ENCODE measurements at regions not wholly inside any gene's neighbourhood (a gene's known extent, or its start where the extent isn't known, plus 50 kb on each side); places are given as distances from the start of the nearest gene placed in this dataset.

DNA sequence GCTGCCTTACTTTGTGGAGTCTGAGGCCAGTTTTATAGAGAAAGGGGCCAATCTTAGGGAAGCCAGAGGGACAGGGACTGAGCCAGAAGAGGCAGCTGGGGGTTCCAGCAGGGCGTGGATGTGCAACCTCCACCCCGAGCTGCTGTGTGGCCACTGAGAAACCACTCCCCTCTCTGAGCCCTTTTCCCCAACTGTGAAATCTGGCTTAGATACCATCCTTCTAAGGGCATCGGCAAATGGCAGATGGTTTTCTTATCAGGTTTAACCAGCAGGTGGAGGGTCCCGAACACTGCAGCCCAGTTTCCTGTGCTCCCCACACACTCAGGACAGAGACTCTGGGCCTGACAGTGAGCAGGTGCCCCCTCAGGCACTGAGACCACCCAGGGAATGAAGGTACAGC is 55.8 kb upstream of the SLC6A6 start:
- DNase-seq (ENCODE audit: extremely low read depth in 1 of 11, low read depth in 9 of 11, low spot score in 4 of 11): no peak

DNA sequence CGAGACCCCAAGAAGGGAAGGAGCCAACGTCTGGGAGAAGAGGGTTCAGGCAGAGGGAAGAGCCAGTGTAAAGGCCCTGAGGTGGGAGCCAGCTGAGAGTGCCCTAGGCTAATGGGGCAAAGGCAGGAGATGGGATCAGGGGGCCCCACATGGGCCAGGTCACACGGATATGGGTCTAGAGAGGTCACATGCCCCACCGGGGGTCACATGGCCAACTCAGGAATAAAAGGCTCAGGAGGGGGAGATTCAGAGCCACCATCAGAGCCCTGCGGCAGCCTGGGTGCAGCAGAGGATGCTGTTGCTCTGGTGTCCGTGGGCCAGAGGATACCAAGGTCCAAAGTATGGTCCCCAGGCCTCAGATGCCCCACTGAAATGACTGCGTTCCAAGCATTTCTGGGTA is 55.3 kb upstream of the SLC6A6 start:
- DNase-seq (ENCODE audit: extremely low read depth in 1 of 11, low read depth in 9 of 11, low spot score in 4 of 11): no peak

DNA sequence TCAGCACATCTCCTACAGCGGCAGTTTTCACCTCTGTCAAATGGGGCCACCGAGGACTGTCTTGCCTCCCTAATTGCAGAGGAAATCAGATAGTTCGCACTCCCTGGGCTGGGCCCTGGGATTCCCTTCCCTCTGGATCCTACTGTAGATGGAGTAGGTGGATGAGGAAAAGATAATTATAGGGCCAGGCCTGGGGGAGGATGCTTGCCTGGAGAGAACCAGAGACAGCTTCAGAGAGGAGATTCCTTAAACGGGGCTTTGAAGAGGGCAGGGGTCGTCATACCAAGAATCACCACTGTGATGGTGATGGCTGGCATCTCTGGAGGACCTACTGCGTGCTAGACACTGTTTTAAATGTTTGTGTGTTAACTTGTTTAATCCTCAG is 50.8 kb upstream of the SLC6A6 start:
- DNase-seq (ENCODE audit: extremely low read depth in 1 of 11, low read depth in 9 of 11, low spot score in 4 of 11): no peak

DNA sequence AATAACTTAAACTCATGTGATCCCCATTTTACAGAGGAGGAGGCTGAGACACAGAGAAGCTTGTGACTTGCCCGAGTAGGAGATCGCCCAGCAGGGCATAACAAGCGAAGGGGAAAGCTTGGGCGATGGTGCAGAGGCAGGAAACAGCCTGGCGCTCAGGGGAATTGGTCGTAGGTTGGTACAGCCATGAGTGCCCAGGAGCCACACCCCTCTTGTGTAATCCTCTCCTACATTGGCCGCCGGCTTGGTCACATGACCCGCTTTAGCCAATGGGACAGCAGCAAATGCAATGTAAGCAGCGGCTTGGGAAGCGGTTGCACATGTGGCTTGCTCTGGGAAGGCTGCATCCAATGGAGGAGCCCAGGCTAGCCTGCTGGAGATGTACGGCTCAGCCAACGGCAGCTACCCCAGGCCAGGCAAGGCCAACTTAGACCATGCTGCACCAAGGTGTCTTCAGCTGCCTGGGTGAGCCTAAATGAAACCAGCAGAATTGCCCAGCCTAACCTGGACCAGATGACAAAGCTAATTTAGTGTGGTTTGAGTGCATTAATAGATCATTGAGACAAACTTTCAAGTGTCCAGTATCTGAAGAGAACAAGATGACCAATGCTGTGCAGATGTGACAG is 50.3 kb upstream of the SLC6A6 start:
- no peak for DNase-seq (ENCODE audit: extremely low read depth in 1 of 11, low read depth in 9 of 11, low spot score in 4 of 11)
